Activated CD4-positive, alpha-beta T cell treated with anti-CD3 and anti-CD28 coated beads, Interleukin-10, Interleukin-2, amounts not matched to agents 100 ng/mL and 50 ng/mL, durations not matched to agents 16 hours and 8 hours (primary cell): ENCODE measurements at regions not wholly inside any gene's neighbourhood (a gene's known extent, or its start where the extent isn't known, plus 50 kb on each side); places are given as distances from the start of the nearest gene placed in this dataset.
A peak's percentile ranks its signal among the peaks of the same experiment; 100 is the strongest.
"Not testable (repeated sequence)": the region's sequence is repeated elsewhere in the genome, so short reads cannot be mapped to it uniquely, and the experiment has no call there.

Experiments
- DNase-seq: peaks from one replicate; pipeline ENCODE4 v3.0.0-alpha.2; 2020

GRCh38 chr7:89621925-89622641 is 532.2 kb upstream of the STEAP1 start:
- no peak for DNase-seq

DNA sequence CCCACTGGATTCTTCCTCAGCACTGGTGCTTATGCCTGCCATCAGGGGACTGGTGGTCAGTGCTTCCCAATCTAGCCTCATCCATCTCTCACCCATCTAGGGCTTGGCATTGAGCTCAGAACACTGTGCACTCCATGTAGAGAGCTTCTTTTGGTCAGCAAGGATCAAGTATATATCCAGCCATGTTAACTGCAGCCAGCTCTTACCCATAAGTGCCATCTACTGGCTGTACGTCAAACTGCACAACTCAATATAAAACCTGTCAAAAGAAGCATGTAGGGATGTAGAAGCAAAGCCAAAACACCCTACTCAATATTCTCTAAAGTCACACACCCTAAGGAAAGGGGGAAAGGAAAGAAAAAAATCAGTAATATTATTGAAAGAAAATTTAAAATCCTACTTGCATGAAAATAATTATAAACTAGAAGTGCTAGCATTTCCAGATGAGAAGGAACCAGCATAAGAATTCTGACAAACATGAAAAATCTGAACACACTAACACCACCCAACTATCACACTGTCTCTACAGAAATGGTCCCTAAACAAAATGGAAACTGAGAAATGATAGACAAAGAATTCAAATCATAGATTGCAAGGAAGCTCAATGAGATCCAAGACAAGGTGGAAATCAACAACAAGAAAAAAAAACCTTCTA is 531.1 kb upstream of the STEAP1 start:
- peak; percentile 49 for DNase-seq

GRCh38 chr7:89624155-89624554 is 530.1 kb upstream of the STEAP1 start:
- peak; percentile 58 for DNase-seq

DNA sequence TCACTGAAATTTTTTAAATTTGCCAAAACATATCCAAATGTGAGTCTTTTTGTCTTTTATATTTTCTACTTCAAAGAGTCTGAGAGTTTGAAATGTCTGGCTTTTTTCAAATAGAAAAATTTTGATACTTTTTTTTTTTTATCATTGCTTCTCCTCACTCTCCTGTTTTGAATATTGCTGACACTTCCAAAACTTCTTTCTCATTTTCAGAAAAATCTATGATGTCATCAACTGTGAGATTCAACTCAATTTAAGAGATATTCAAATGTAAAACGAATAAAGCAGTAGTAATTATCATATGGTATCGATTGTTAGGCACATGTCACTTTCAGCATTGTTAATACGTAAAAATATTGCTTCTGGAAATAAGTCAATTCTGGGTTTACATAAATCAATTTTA is 505.8 kb upstream of the STEAP1 start:
- DNase-seq, result no peak

GRCh38 chr7:89655946-89656345 is 498.3 kb upstream of the STEAP1 start:
- no peak for DNase-seq

GRCh38 chr7:89661876-89662275 is 492.4 kb upstream of the STEAP1 start:
- DNase-seq, result no peak

GRCh38 chr7:89666136-89666835 is 488.0 kb upstream of the STEAP1 start:
- DNase-seq, result no peak

GRCh38 chr7:89680161-89680560 is 474.1 kb upstream of the STEAP1 start:
- no peak for DNase-seq

DNA sequence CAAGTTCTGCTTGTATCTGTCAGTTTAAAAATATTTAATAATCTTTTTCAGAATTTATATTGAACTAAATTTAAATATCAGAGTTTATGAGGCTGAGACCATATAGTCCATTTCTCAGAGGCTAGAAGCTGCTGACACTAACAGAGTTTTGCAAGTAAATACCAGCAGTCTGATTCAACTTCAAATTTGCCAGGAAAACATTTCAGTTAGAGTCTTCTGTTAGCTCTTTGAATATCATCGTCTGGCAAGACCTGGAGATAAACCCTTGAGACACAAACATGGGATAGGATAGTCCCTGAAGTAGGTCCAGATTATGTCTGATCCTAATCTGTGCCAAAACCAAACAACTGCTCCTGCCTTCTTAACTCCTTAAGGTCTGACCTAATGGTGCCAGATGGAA is 472.8 kb upstream of the STEAP1 start:
- no peak for DNase-seq

DNA sequence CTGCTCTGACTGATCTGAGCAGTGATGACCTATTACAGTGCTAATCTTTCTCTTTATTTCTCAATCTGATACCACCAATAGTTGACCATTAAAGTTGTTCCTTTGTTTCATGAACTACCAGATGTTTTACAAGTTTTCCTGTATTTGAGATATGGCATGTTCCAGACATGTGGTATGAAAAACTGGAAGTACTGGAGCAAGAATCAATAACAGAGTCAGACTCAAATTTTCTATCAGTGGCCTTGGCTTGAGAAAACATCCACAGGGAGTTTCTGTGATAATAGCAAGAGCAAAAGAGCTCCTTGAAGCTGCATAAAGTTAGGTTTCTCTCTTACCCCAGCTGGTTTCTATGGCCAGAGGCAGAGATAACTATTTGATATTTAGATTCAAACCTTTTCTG is 469.0 kb upstream of the STEAP1 start:
- DNase-seq, result no peak

DNA sequence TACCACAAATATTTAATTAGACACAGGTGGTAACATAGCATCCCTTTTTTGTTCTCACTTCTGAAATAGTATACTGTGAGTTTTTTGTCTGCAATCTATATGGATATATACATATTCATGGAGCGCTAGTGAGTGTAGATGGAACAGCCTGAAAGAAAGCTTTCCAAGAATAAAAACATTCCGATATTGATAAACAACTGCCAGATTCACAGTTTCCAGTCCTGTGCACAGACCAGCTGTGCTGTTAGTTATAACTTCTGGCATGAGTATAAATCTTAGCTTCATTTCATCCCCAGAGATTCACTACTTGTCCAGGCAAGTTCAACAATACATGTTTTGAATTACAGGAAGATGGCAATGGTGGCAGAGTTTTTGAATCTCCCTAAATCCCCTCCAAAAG is 467.1 kb upstream of the STEAP1 start:
- DNase-seq, result no peak

DNA sequence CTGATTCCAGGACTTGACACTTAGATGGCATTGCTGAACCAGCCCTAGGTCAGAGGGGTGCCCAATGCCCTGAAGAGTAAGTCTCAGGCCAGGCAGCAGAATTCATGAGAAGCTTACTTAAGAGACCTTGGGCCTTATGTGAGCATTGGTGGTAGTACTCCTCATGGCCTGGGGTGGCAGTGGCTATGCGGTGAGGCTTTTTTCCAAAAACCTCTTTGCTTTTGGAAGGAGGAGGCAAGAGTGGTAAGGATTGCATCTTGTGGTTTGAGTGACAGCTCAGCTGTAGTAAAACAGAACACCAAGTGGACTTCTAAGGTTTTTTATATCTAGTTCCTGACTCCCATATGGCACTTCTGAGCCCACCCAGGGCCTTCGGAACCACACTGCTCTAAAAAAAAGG is 459.0 kb upstream of the STEAP1 start:
- no peak for DNase-seq

- DNase-seq, result no peak
These were observed 440.1 kb upstream of the STEAP1 start for GRCh38 chr7:89714131-89714530.

- not testable (repeated sequence) for DNase-seq
These were observed 435.3 kb upstream of the STEAP1 start for GRCh38 chr7:89718941-89719340.

DNA sequence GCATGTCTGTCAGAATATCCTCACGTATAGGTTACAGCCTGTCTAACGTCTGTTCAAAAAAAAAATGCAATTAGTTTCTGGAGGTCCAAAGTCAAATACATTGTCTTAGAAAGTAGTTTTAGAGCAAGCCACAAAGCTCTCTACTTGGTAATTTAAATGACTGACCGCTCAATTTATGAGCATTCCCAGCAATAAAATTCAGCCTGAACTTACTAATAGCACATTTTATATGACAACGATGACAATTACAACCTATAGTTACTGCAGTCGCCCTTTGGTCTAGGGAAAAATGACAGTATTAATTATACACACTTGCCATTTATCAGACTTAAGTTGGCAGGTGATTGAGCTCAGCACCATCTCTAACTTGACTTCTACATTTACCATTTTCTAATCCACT is 425.8 kb upstream of the STEAP1 start:
- no peak for DNase-seq

GRCh38 chr7:89731751-89732445 is 422.4 kb upstream of the STEAP1 start:
- no peak for DNase-seq

DNA sequence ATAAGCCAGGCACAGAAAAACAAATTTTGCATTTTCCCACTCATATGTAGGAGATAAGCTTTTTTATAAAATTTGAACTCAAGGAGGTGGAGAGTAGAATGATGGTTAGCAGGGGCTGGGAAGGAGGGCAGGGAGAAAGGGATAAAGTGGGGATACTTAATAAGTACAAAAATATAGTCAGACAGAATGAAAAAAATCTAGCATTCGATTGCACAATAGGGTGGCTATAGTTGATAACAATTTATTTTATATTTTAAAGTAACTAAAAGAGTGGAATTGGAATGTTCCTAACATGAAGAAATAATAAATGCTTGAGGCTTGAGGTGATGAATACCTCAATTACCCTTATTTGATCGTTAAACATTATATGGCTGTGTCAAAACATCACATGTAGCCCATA is 415.7 kb upstream of the STEAP1 start:
- DNase-seq, result no peak

- no peak for DNase-seq
These were observed 396.4 kb upstream of the STEAP1 start for GRCh38 chr7:89757910-89758309.

- no peak for DNase-seq
These were observed 393.6 kb upstream of the STEAP1 start for GRCh38 chr7:89760690-89761089.

GRCh38 chr7:89761173-89761572 is 393.1 kb upstream of the STEAP1 start:
- DNase-seq, result no peak

GRCh38 chr7:89770161-89770560 is 384.1 kb upstream of the STEAP1 start:
- no peak for DNase-seq

DNA sequence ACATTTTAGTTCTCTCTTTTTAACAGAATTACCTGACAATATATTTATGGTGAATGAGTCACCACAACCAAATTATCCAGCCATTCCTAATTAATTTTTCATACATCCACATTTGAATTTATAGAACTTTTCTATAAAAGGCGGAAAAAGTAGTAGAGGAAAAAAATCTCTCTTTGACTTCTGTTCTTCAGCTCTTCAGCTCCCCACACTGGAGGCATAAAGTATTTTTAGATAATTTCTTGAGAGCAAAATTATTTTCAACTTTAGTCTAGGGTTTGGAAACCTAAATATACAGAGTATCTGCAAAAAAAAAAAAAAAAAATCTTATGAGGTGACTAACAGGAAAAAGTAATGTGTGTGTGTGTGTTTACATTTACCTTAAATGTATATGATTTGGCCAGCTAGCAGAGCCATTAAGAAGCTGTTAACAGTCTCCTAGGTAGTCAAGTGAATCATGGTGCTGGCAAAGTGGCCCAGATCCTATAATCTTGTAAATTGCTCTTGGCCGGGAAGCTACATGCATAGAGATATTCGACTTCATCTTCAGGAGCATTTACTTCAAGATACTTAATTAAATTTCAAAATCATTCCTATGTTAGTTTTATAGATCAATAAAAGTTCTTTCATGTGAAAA is 383.1 kb upstream of the STEAP1 start:
- no peak for DNase-seq

DNA sequence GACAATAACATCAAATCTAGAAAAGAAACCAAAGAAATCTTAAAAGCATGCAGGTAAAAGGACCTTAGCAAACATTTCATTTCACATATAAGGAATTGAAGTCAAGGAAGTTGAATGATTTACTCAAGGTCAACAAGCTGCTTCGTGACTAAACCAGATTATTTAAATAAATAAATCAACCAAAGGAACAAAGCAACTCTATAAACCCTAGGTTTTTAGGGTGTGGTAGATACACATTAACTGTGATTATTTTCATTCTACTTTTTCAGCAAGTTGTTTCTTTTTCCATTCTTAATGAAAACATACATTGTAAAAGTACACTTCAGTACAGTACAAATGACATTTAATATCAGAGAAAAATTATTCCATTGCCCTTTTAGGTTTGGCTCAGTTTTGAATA is 382.0 kb upstream of the STEAP1 start:
- no peak for DNase-seq
